ENCODE measurements at regions not wholly inside any gene's neighbourhood (a gene's known extent, or its start where the extent isn't known, plus 50 kb on each side); places are given as distances from the start of the nearest gene placed in this dataset.
A peak's percentile ranks its signal among the peaks of the same experiment; 100 is the strongest.

- H3K9ac ChIP-seq (ENCODE audit: low read length in 3 of 3), result peak overlapping the region; percentile 67 to 98 (median 76)
- H3K9me3 ChIP-seq (ENCODE audit: control insufficient read depth in 2 of 3, insufficient read depth in 1 of 3, low read length in 3 of 3), result no peaks in the 10 kb centered on the region
- intact Hi-C loops (cut with DNase I), result no loop called here
- FAIRE-seq (peak; percentile 88), DNase-seq (peak; percentile 83 to 95 (median 86))
- H3K4me3 ChIP-seq (ENCODE audit: low read length in 3 of 3), result peak overlapping the region; percentile 73 to 91 (median 77)
- H3K36me3 ChIP-seq (ENCODE audit: control insufficient read depth in 2 of 3, insufficient read depth in 3 of 3, low read length in 3 of 3), result no peaks in the 10 kb centered on the region
- H3K27ac ChIP-seq (ENCODE audit: low read depth in 2 of 2, low read length in 2 of 2), result peak overlapping the region; percentile 99 to 100
- TF ChIP-seq CTCF (IDR thresholded peaks at IDR 0.05; ENCODE audit: borderline replicate concordance, extremely low read depth, insufficient read depth), result peak; percentile 91
- H3K4me1 ChIP-seq (ENCODE audit: control insufficient read depth in 2 of 3, insufficient read depth in 2 of 3, low read depth in 1 of 3, low read length in 3 of 3), result peaks cover 4 to 8% (median 7%) of the 10 kb centered on the region in 3 donors
- no peaks in the 10 kb centered on the region for H3K27me3 ChIP-seq (ENCODE audit: control insufficient read depth, insufficient read depth, low read length)
Observed at GRCh38 chr12:25386831-25387731, 136.4 kb upstream of the KRAS start.

GRCh38 chr12:25384893-25385248 is 134.1 kb upstream of the KRAS start:
- H3K36me3 ChIP-seq (ENCODE audit: control insufficient read depth in 2 of 3, insufficient read depth in 3 of 3, low read length in 3 of 3), result no peaks in the 10 kb centered on the region
- H3K27ac ChIP-seq (ENCODE audit: low read depth in 2 of 2, low read length in 2 of 2), result peak overlapping the region; percentile 99 to 100
- DNase-seq (peak in 3 of 5 donors; percentile 24 to 70 (median 50)), FAIRE-seq (no peak)
- H3K9me3 ChIP-seq (ENCODE audit: control insufficient read depth in 2 of 3, insufficient read depth in 1 of 3, low read length in 3 of 3), result no peaks in the 10 kb centered on the region
- no peaks in the 10 kb centered on the region for H3K27me3 ChIP-seq (ENCODE audit: control insufficient read depth, insufficient read depth, low read length)
- H3K9ac ChIP-seq (ENCODE audit: low read length in 3 of 3), result peak overlapping the region; percentile 88 to 98 (median 97)
- peaks cover 4 to 8% (median 7%) of the 10 kb centered on the region in 3 donors for H3K4me1 ChIP-seq (ENCODE audit: control insufficient read depth in 2 of 3, insufficient read depth in 2 of 3, low read depth in 1 of 3, low read length in 3 of 3)
- H3K4me3 ChIP-seq (ENCODE audit: low read length in 3 of 3), result peak overlapping the region; percentile 72 to 96 (median 77)
- no peak for TF ChIP-seq CTCF (IDR thresholded peaks at IDR 0.05; ENCODE audit: borderline replicate concordance, extremely low read depth, insufficient read depth)
- intact Hi-C loops (cut with DNase I), result no loop called here

GRCh38 chr12:25384038-25384892 is 133.5 kb upstream of the KRAS start:
- peaks cover 4 to 8% (median 7%) of the 10 kb centered on the region in 3 donors for H3K4me1 ChIP-seq (ENCODE audit: control insufficient read depth in 2 of 3, insufficient read depth in 2 of 3, low read depth in 1 of 3, low read length in 3 of 3)
- peak in 4 of 5 donors; percentile 15 to 50 (median 28) for DNase-seq
- H3K9me3 ChIP-seq (ENCODE audit: control insufficient read depth in 2 of 3, insufficient read depth in 1 of 3, low read length in 3 of 3), result no peaks in the 10 kb centered on the region
- peak overlapping the region; percentile 99 to 100 for H3K27ac ChIP-seq (ENCODE audit: low read depth in 2 of 2, low read length in 2 of 2)
- no peaks in the 10 kb centered on the region for H3K36me3 ChIP-seq (ENCODE audit: control insufficient read depth in 2 of 3, insufficient read depth in 3 of 3, low read length in 3 of 3)
- no peak for FAIRE-seq
- H3K9ac ChIP-seq (ENCODE audit: low read length in 3 of 3), result peak overlapping the region in 2 of 3 donors; percentile 88 to 98
- H3K27me3 ChIP-seq (ENCODE audit: control insufficient read depth, insufficient read depth, low read length), result no peaks in the 10 kb centered on the region
- TF ChIP-seq CTCF (IDR thresholded peaks at IDR 0.05; ENCODE audit: borderline replicate concordance, extremely low read depth, insufficient read depth), result no peak
- intact Hi-C loops (cut with DNase I), result no loop called here
- H3K4me3 ChIP-seq (ENCODE audit: low read length in 3 of 3), result peak overlapping the region; percentile 72 to 96 (median 77)
